ENCODE measurements at regions not wholly inside any gene's neighbourhood (a gene's known extent, or its start where the extent isn't known, plus 50 kb on each side); places are given as distances from the start of the nearest gene placed in this dataset.

- no peak for TF ChIP-seq POLR2A (IDR thresholded peaks at IDR 0.05)
- TF ChIP-seq CTCF (IDR thresholded peaks at IDR 0.05), result no peak
These were observed 185.3 kb downstream of the FAT3 start for GRCh38 chr11:92409956-92410355.

All from Peyer's patch (tissue), 4 donors.